C4-2B (cell line): ENCODE measurements at regions not wholly inside any gene's neighbourhood (a gene's known extent, or its start where the extent isn't known, plus 50 kb on each side); places are given as distances from the start of the nearest gene placed in this dataset.

Experiments
- H3K27ac ChIP-seq: fragments of 450-650 bp; 2 replicates; pipeline ENCODE4 v1.5.1; 2017
- CTCF ChIP-seq: fragments of 450-650 bp; conservative IDR thresholded peaks from 2 replicates; pipeline ENCODE4 v1.5.1; 2017; ENCODE audit warnings: mild to moderate bottlenecking
- ZFX ChIP-seq: fragments of 450-650 bp; IDR thresholded peaks from 2 replicates; pipeline ENCODE4 v1.6.1; 2017

GRCh38 chr2:146130290-146130689, 1610.4 kb upstream of the ZEB2 start:
- H3K27ac ChIP-seq: no peak overlapping the region
- TF ChIP-seq CTCF: no peak
- TF ChIP-seq ZFX: no peak

- TF ChIP-seq ZFX: no peak
- no peak for TF ChIP-seq CTCF
- H3K27ac ChIP-seq: no peak overlapping the region
Observed at GRCh38 chr2:146129231-146129630, 1609.3 kb upstream of the ZEB2 start.

- TF ChIP-seq CTCF: no peak
- no peak for TF ChIP-seq ZFX
- H3K27ac ChIP-seq: no peak overlapping the region
Observed at GRCh38 chr2:146128216-146128615, 1608.3 kb upstream of the ZEB2 start.

GRCh38 chr2:146125551-146125950, 1605.6 kb upstream of the ZEB2 start:
- no peak for TF ChIP-seq CTCF
- no peak for TF ChIP-seq ZFX

GRCh38 chr2:146124741-146125140, 1604.8 kb upstream of the ZEB2 start:
- H3K27ac ChIP-seq: no peak overlapping the region

More at GRCh38 chr2:146125551-146125950, 1605.6 kb upstream of the ZEB2 start:
- no peak overlapping the region for H3K27ac ChIP-seq

GRCh38 chr2:146123714-146124113, 1603.8 kb upstream of the ZEB2 start:
- H3K27ac ChIP-seq: no peak overlapping the region
- TF ChIP-seq ZFX (no peak), CTCF (no peak)

More at GRCh38 chr2:146124741-146125140, 1604.8 kb upstream of the ZEB2 start:
- TF ChIP-seq CTCF (no peak), ZFX (no peak)

- TF ChIP-seq ZFX: no peak
- TF ChIP-seq CTCF: no peak
- no peak overlapping the region for H3K27ac ChIP-seq
Observed at GRCh38 chr2:146123256-146123655, 1603.3 kb upstream of the ZEB2 start.
